ENCODE measurements at regions not wholly inside any gene's neighbourhood (a gene's known extent, or its start where the extent isn't known, plus 50 kb on each side); places are given as distances from the start of the nearest gene placed in this dataset.

GRCh38 chr18:28903306-28903705 is 726.4 kb upstream of the CDH2 start:
- TF ChIP-seq CHD2 (IDR thresholded peaks at IDR 0.05; ENCODE audit: low read length, partially characterized antibody) = no peak
- TF ChIP-seq SREBF2 (IDR thresholded peaks at IDR 0.05) = no peak
- no peak for TF ChIP-seq NPAS2 (CRISPR knock-in tag; IDR thresholded peaks at IDR 0.05; ENCODE audit: borderline replicate concordance)
- TF ChIP-seq BHLHE40 (IDR thresholded peaks at IDR 0.05; ENCODE audit: low read depth, low read length) = no peak
- no peak for TF ChIP-seq HEYL (CRISPR knock-in tag; IDR thresholded peaks at IDR 0.05)
- no peak for TF ChIP-seq ELK1 (IDR thresholded peaks at IDR 0.05; ENCODE audit: low read depth, low read length)
- no peak for TF ChIP-seq EHMT2 (IDR thresholded peaks at IDR 0.05; ENCODE audit: low read depth)
- no peak for TF ChIP-seq EP300 (IDR thresholded peaks at IDR 0.05)
- TF ChIP-seq RARB (CRISPR knock-in tag; IDR thresholded peaks at IDR 0.05) = no peak
- TF ChIP-seq NFE2L2 (conservative IDR thresholded peaks at IDR 0.05; ENCODE audit: low read length) = no peak
- no peak for TF ChIP-seq CTCF (IDR thresholded peaks at IDR 0.05)
- TF ChIP-seq KDM1A (IDR thresholded peaks at IDR 0.05; ENCODE audit: low read depth) = no peak
- CTCF ChIA-PET = no interaction called here
- Histone ChIP-seq H3K4me2 (no peak overlapping the region), H3K27ac (no peak overlapping the region), H3K9me3 (no peaks in the 10 kb centered on the region), H3K4me1 (no peaks in the 10 kb centered on the region), H3K4me3 (no peak overlapping the region)
- no peak for FAIRE-seq
- no peak for ATAC-seq
- WGBS (ENCODE audit: missing lambda C conversion rate) = 88% methylated on average over 1 of the region's 1 CpG
- POLR2A ChIA-PET = no interaction called here
- no peak for DNase-seq (ENCODE audit: low read depth in 1 of 2, low spot score in 1 of 2)

GRCh38 chr18:28890791-28891190 is 713.9 kb upstream of the CDH2 start:
- H3K4me3 ChIP-seq = no peak overlapping the region
- POLR2A ChIA-PET = no interaction called here
- H3K4me1 ChIP-seq = no peaks in the 10 kb centered on the region
- no peak overlapping the region for H3K27ac ChIP-seq
- no peak overlapping the region for H3K4me2 ChIP-seq
- H3K9me3 ChIP-seq = no peaks in the 10 kb centered on the region
- WGBS (ENCODE audit: missing lambda C conversion rate) = 38% methylated on average over 3 of the region's 3 CpGs
- no peak for DNase-seq (ENCODE audit: low read depth in 1 of 2, low spot score in 1 of 2)
- no peak for TF ChIP-seq RAD21 (conservative IDR thresholded peaks at IDR 0.05 in 1 of 2, IDR thresholded peaks at IDR 0.05 in 1 of 2)
- TF ChIP-seq FOSL2 (IDR thresholded peaks at IDR 0.05) = no peak
- TF ChIP-seq FOSL2 (CRISPR knock-in tag; IDR thresholded peaks at IDR 0.05) = no peak
- TF ChIP-seq MAZ (IDR thresholded peaks at IDR 0.05; ENCODE audit: borderline replicate concordance, low read depth, low read length) = no peak
- no peak for TF ChIP-seq PBX3 (IDR thresholded peaks at IDR 0.05)
- TF ChIP-seq POLR2A (IDR thresholded peaks at IDR 0.05; ENCODE audit: low read length) = no peak
- no peak for TF ChIP-seq KDM5A (IDR thresholded peaks at IDR 0.05)
- no peak for TF ChIP-seq CEBPB (IDR thresholded peaks at IDR 0.05)
- TF ChIP-seq HES2 (IDR thresholded peaks at IDR 0.05) = no peak
- TF ChIP-seq ELK1 (IDR thresholded peaks at IDR 0.05; ENCODE audit: low read depth, low read length) = no peak
- TF ChIP-seq E2F6 (IDR thresholded peaks at IDR 0.05; ENCODE audit: borderline replicate concordance, low read depth) = no peak
- CTCF ChIA-PET = no interaction called here
- no peak for ATAC-seq
- no peak for FAIRE-seq
